ENCODE measurements at regions not wholly inside any gene's neighbourhood (a gene's known extent, or its start where the extent isn't known, plus 50 kb on each side); places are given as distances from the start of the nearest gene placed in this dataset.

DNA sequence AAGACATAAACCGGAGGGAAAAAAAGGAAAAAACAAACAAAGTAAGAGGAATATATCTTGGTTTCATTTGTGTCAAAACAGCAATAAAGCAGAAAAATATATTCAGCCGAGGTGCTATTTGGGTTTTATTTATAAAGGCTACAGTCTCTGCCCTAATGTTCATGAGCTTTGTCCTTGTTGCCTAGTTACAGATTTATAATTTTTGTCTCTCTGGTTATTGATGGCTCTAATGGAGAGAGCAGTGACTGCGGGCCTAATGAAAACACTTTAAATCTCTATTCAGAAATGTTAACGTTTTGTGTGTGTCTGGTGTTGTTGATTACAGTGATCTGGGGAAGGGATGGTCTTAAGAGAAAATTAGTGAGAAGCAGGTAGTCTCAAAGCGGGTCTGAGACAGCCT is 854.0 kb upstream of the LRRTM1 start:
- Histone ChIP-seq H3K4me3 (ENCODE audit: low read length) (no peak overlapping the region), H3K79me2 (ENCODE audit: control insufficient read depth, low read length) (no peaks in the 10 kb centered on the region), H3K9me2 (replicated peaks; ENCODE audit: control insufficient read depth, low read length) (no peaks in the 10 kb centered on the region; the same call in 1 of the 2 replicates), H3F3A (ENCODE audit: control insufficient read depth, insufficient read depth) (no peaks in the 10 kb centered on the region), H3K27me3 (ENCODE audit: control insufficient read depth, low read length) (no peaks in the 10 kb centered on the region), H3K36me3 (ENCODE audit: control insufficient read depth, low read length) (no peaks in the 10 kb centered on the region), H4K20me1 (ENCODE audit: control insufficient read depth, insufficient read depth, low read depth, low read length) (no peaks in the 10 kb centered on the region), H3K27ac (ENCODE audit: low read depth, low read length) (no peak overlapping the region), H3K4me1 (ENCODE audit: control insufficient read depth, low read length) (no peaks in the 10 kb centered on the region), H3K4me2 (ENCODE audit: low read length) (no peak overlapping the region), H3K9me3 (ENCODE audit: control insufficient read depth, insufficient read depth, low read length) (no peaks in the 10 kb centered on the region)
- TF ChIP-seq, protein P1, sequence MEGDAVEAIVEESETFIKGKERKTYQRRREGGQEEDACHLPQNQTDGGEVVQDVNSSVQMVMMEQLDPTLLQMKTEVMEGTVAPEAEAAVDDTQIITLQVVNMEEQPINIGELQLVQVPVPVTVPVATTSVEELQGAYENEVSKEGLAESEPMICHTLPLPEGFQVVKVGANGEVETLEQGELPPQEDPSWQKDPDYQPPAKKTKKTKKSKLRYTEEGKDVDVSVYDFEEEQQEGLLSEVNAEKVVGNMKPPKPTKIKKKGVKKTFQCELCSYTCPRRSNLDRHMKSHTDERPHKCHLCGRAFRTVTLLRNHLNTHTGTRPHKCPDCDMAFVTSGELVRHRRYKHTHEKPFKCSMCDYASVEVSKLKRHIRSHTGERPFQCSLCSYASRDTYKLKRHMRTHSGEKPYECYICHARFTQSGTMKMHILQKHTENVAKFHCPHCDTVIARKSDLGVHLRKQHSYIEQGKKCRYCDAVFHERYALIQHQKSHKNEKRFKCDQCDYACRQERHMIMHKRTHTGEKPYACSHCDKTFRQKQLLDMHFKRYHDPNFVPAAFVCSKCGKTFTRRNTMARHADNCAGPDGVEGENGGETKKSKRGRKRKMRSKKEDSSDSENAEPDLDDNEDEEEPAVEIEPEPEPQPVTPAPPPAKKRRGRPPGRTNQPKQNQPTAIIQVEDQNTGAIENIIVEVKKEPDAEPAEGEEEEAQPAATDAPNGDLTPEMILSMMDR (IDR thresholded peaks at IDR 0.05; ENCODE audit: low read depth, low read length, poor library complexity, severe bottlenecking) = no peak
- TF ChIP-seq EZH2phosphoT487 (IDR thresholded peaks at IDR 0.05; ENCODE audit: borderline replicate concordance, low read length) = no peak

DNA sequence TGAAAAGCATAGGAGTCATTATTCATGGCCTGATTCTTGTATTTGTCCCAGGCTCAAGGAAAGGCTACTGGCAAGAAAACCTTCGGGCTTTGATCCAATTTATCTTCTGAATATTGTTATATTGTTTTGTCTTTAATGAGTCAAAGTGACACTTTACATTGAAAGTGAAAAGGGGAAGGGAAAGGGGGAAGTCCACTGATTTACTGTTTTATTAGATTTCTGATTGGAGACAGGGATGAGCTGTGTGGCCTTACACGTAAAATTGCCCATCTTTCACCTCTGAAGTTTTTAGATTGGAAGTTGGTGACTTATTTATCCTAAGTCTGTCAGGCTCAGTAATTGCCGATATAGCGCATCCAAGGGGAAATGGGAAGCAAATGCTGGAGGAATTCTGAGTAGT is 843.8 kb upstream of the LRRTM1 start:
- no peaks in the 10 kb centered on the region for H3K79me2 ChIP-seq (ENCODE audit: control insufficient read depth, low read length)
- no peak overlapping the region for H3K4me3 ChIP-seq (ENCODE audit: low read length)
- H4K20me1 ChIP-seq (ENCODE audit: control insufficient read depth, insufficient read depth, low read depth, low read length) = no peaks in the 10 kb centered on the region
- H3K27ac ChIP-seq (ENCODE audit: low read depth, low read length) = no peak overlapping the region
- no peaks in the 10 kb centered on the region for H3K4me1 ChIP-seq (ENCODE audit: control insufficient read depth, low read length)
- H3K27me3 ChIP-seq (ENCODE audit: control insufficient read depth, low read length) = no peaks in the 10 kb centered on the region
- no peaks in the 10 kb centered on the region for H3K36me3 ChIP-seq (ENCODE audit: control insufficient read depth, low read length)
- H3K9me3 ChIP-seq (ENCODE audit: control insufficient read depth, insufficient read depth, low read length) = no peaks in the 10 kb centered on the region; the same call in 1 of the 2 replicates
- H3K9me2 ChIP-seq (replicated peaks; ENCODE audit: control insufficient read depth, low read length) = no peaks in the 10 kb centered on the region
- no peak overlapping the region for H3K4me2 ChIP-seq (ENCODE audit: low read length)
- H3F3A ChIP-seq (ENCODE audit: control insufficient read depth, insufficient read depth) = no peaks in the 10 kb centered on the region
- TF ChIP-seq, protein P1 (IDR thresholded peaks at IDR 0.05; ENCODE audit: low read depth, low read length, poor library complexity, severe bottlenecking) = no peak
- TF ChIP-seq EZH2phosphoT487 (IDR thresholded peaks at IDR 0.05; ENCODE audit: borderline replicate concordance, low read length) = no peak

DNA sequence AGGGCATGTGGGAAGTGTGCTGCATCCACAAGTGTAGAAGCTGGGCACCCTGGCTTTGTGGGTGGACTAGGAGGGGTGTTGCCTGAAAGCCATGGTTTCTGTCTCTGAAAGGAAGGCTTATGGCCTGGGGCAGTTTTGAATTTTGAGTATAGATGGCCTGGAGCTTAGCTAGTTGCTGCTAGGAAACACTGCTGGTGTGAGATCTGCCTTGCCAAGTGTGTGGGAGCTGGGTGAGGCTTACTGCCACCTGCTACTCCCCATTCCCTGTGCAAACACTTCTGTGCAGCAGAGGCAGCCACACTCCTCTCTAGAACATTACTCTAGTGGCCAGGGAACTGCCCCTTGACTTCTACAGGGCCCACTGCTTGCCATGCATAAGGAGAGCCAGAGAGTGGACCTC is 831.7 kb upstream of the LRRTM1 start:
- Histone ChIP-seq H3K4me1 (ENCODE audit: control insufficient read depth, low read length) (no peaks in the 10 kb centered on the region), H3K27me3 (ENCODE audit: control insufficient read depth, low read length) (no peaks in the 10 kb centered on the region), H4K20me1 (ENCODE audit: control insufficient read depth, insufficient read depth, low read depth, low read length) (no peaks in the 10 kb centered on the region), H3K27ac (ENCODE audit: low read depth, low read length) (no peak overlapping the region), H3K9me3 (ENCODE audit: control insufficient read depth, insufficient read depth, low read length) (no peaks in the 10 kb centered on the region), H3K36me3 (ENCODE audit: control insufficient read depth, low read length) (no peaks in the 10 kb centered on the region), H3K4me2 (ENCODE audit: low read length) (no peak overlapping the region), H3K9me2 (replicated peaks; ENCODE audit: control insufficient read depth, low read length) (no peaks in the 10 kb centered on the region), H3K79me2 (ENCODE audit: control insufficient read depth, low read length) (no peaks in the 10 kb centered on the region), H3K4me3 (ENCODE audit: low read length) (no peak overlapping the region), H3F3A (ENCODE audit: control insufficient read depth, insufficient read depth) (no peaks in the 10 kb centered on the region)
- TF ChIP-seq, protein P1 (IDR thresholded peaks at IDR 0.05; ENCODE audit: low read depth, low read length, poor library complexity, severe bottlenecking) = no peak
- TF ChIP-seq EZH2phosphoT487 (IDR thresholded peaks at IDR 0.05; ENCODE audit: borderline replicate concordance, low read length) = no peak

DNA sequence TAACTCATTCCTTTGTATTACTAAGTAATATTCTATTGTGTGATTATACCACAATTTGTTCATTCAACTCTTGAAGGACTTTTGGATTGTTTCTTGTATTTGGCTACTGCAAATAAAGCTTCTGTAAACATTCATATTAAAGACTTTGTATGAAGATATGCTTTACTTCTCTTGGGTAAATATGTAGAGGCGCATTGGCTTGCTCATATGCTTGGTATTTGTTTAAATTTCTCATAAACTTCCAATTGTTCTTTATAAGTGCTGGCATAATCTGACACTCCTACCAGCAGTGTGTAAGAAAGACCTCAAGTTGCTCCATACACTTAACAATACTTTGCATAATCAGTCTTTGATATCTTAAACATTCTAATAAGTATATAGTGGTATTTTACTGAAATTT is 792.8 kb upstream of the LRRTM1 start:
- H3K4me3 ChIP-seq (ENCODE audit: low read length) = no peak overlapping the region
- no peaks in the 10 kb centered on the region for H3K9me3 ChIP-seq (ENCODE audit: control insufficient read depth, insufficient read depth, low read length)
- no peaks in the 10 kb centered on the region for H3F3A ChIP-seq (ENCODE audit: control insufficient read depth, insufficient read depth)
- H3K27ac ChIP-seq (ENCODE audit: low read depth, low read length) = no peak overlapping the region
- no peaks in the 10 kb centered on the region for H3K4me1 ChIP-seq (ENCODE audit: control insufficient read depth, low read length)
- H3K36me3 ChIP-seq (ENCODE audit: control insufficient read depth, low read length) = no peaks in the 10 kb centered on the region
- no peak overlapping the region for H3K4me2 ChIP-seq (ENCODE audit: low read length)
- no peaks in the 10 kb centered on the region for H3K79me2 ChIP-seq (ENCODE audit: control insufficient read depth, low read length)
- no peaks in the 10 kb centered on the region for H3K9me2 ChIP-seq (replicated peaks; ENCODE audit: control insufficient read depth, low read length)
- H3K27me3 ChIP-seq (ENCODE audit: control insufficient read depth, low read length) = no peaks in the 10 kb centered on the region
- no peaks in the 10 kb centered on the region for H4K20me1 ChIP-seq (ENCODE audit: control insufficient read depth, insufficient read depth, low read depth, low read length)
- no peak for TF ChIP-seq EZH2phosphoT487 (IDR thresholded peaks at IDR 0.05; ENCODE audit: borderline replicate concordance, low read length)
- TF ChIP-seq, protein P1 (IDR thresholded peaks at IDR 0.05; ENCODE audit: low read depth, low read length, poor library complexity, severe bottlenecking) = no peak

All from DOHH2 (cell line).